ENCODE measurements at regions not wholly inside any gene's neighbourhood (a gene's known extent, or its start where the extent isn't known, plus 50 kb on each side); places are given as distances from the start of the nearest gene placed in this dataset.
A peak's percentile ranks its signal among the peaks of the same experiment; 100 is the strongest.

- no peak for DNase-seq
These were observed 144.7 kb downstream of the SLC4A3 start for GRCh38 chr2:219772103-219772635.

- no peak for DNase-seq
These were observed 145.3 kb downstream of the SLC4A3 start for GRCh38 chr2:219772697-219773096.

GRCh38 chr2:219775506-219775905 lies 148.1 kb downstream of the SLC4A3 start:
- DNase-seq: no peak

- DNase-seq: no peak
These were observed 150.0 kb downstream of the SLC4A3 start for GRCh38 chr2:219777388-219777787.

GRCh38 chr2:219778189-219778588 lies 150.8 kb downstream of the SLC4A3 start:
- DNase-seq: no peak

- peak; percentile 90 for DNase-seq
These were observed 155.4 kb downstream of the SLC4A3 start for GRCh38 chr2:219782737-219783348.

- DNase-seq: peak; percentile 72
These were observed 156.0 kb downstream of the SLC4A3 start for GRCh38 chr2:219783359-219783975.

GRCh38 chr2:219784178-219784577 lies 156.7 kb downstream of the SLC4A3 start:
- no peak for DNase-seq

GRCh38 chr2:219789476-219789875 lies 162.0 kb downstream of the SLC4A3 start:
- DNase-seq: no peak

- no peak for DNase-seq
These were observed 165.0 kb downstream of the SLC4A3 start for GRCh38 chr2:219792446-219792845.

GRCh38 chr2:219798430-219798829 lies 171.0 kb downstream of the SLC4A3 start:
- no peak for DNase-seq

- no peak for DNase-seq
These were observed 175.9 kb downstream of the SLC4A3 start for GRCh38 chr2:219803294-219803693.

- DNase-seq: no peak
These were observed 183.5 kb downstream of the SLC4A3 start for GRCh38 chr2:219810895-219811294.

- no peak for DNase-seq
These were observed 185.2 kb downstream of the SLC4A3 start for GRCh38 chr2:219812672-219813071.

GRCh38 chr2:219820767-219821166 lies 193.3 kb downstream of the SLC4A3 start:
- no peak for DNase-seq

- peak; percentile 75 for DNase-seq
These were observed 196.1 kb downstream of the SLC4A3 start for GRCh38 chr2:219823574-219823973.

GRCh38 chr2:219824996-219825395 lies 197.6 kb downstream of the SLC4A3 start:
- no peak for DNase-seq

- no peak for DNase-seq
These were observed 200.7 kb downstream of the SLC4A3 start for GRCh38 chr2:219828127-219828526.

GRCh38 chr2:219829667-219830352 lies 202.4 kb downstream of the SLC4A3 start:
- peak; percentile 43 for DNase-seq

GRCh38 chr2:219830353-219830738 lies 202.9 kb downstream of the SLC4A3 start:
- DNase-seq: no peak

GRCh38 chr2:219831957-219832356 lies 204.5 kb downstream of the SLC4A3 start:
- no peak for DNase-seq

- no peak for DNase-seq
These were observed 205.5 kb downstream of the SLC4A3 start for GRCh38 chr2:219832904-219833303.

GRCh38 chr2:219835493-219835892 lies 208.1 kb downstream of the SLC4A3 start:
- no peak for DNase-seq
